ENCODE measurements at regions not wholly inside any gene's neighbourhood (a gene's known extent, or its start where the extent isn't known, plus 50 kb on each side); places are given as distances from the start of the nearest gene placed in this dataset.

- H2AFZ ChIP-seq: no peak overlapping the region
- Mint-ChIP-seq H3K4me1 (no peaks in the 10 kb centered on the region), H3K4me3 (no peak overlapping the region), H3K27me3 (ENCODE audit: insufficient read depth, low read depth, poor library complexity) (peaks cover 3% of the 10 kb centered on the region), H3K27ac (no peak overlapping the region), H3K36me3 (ENCODE audit: low read depth) (no peaks in the 10 kb centered on the region), H3K9me3 (peaks cover 7% of the 10 kb centered on the region; the same call in 2 of the 3 replicates)
- no peaks in the 10 kb centered on the region for H3K27me3 ChIP-seq (ENCODE audit: insufficient read depth)
- no peaks in the 10 kb centered on the region for H3K79me2 ChIP-seq (replicated peaks; ENCODE audit: insufficient read depth)
- no peak overlapping the region for H3K4me3 ChIP-seq
- peaks cover 4% of the 10 kb centered on the region; the same call in 1 of the 2 replicates for H3K4me1 ChIP-seq (ENCODE audit: insufficient read depth)
- ATAC-seq (no peak), DNase-seq (ENCODE audit: low spot score) (no peak)
- H3K36me3 ChIP-seq (ENCODE audit: insufficient read depth): no peaks in the 10 kb centered on the region
- H3F3A ChIP-seq (replicated peaks; ENCODE audit: low read depth): no peaks in the 10 kb centered on the region
- no peak overlapping the region for H3K4me2 ChIP-seq
- peaks cover 3% of the 10 kb centered on the region; the same call in 1 of the 2 replicates for H3K9me2 ChIP-seq (ENCODE audit: insufficient read depth)
- H3K27ac ChIP-seq (ENCODE audit: low read depth): no peak overlapping the region
- H4K20me1 ChIP-seq (replicated peaks; ENCODE audit: insufficient read depth): no peaks in the 10 kb centered on the region
- TF ChIP-seq ZNF331 (CRISPR knock-in tag; IDR thresholded peaks at IDR 0.05; ENCODE audit: low read depth) (no peak), REST (IDR thresholded peaks at IDR 0.05; ENCODE audit: unreplicated experiment) (no peak), CREB1 (CRISPR knock-in tag; IDR thresholded peaks at IDR 0.05; ENCODE audit: low read depth) (no peak), JUNB (IDR thresholded peaks at IDR 0.05; ENCODE audit: unreplicated experiment) (no peak), STAT1 (IDR thresholded peaks at IDR 0.05; ENCODE audit: unreplicated experiment) (no peak), EZH2phosphoT487 (IDR thresholded peaks at IDR 0.05; ENCODE audit: unreplicated experiment) (no peak), POLR2AphosphoS5 (IDR thresholded peaks at IDR 0.05; ENCODE audit: low read depth) (no peak), ZNF114 (CRISPR knock-in tag; IDR thresholded peaks at IDR 0.05) (no peak), ZNF462 (CRISPR knock-in tag; IDR thresholded peaks at IDR 0.05) (no peak), NANOG (IDR thresholded peaks at IDR 0.05; ENCODE audit: borderline replicate concordance) (no peak), ETS1 (IDR thresholded peaks at IDR 0.05) (no peak), EZH2 (IDR thresholded peaks at IDR 0.05; ENCODE audit: low read depth, unreplicated experiment) (no peak), CTCF (conservative IDR thresholded peaks at IDR 0.05; ENCODE audit: low read depth in 2 of 2) (no peak)
Observed at GRCh38 chr3:34669490-34669889, 871.1 kb downstream of the PDCD6IP start.

All from GM23338 (cell line).